ENCODE measurements at regions not wholly inside any gene's neighbourhood (a gene's known extent, or its start where the extent isn't known, plus 50 kb on each side); places are given as distances from the start of the nearest gene placed in this dataset.

DNA sequence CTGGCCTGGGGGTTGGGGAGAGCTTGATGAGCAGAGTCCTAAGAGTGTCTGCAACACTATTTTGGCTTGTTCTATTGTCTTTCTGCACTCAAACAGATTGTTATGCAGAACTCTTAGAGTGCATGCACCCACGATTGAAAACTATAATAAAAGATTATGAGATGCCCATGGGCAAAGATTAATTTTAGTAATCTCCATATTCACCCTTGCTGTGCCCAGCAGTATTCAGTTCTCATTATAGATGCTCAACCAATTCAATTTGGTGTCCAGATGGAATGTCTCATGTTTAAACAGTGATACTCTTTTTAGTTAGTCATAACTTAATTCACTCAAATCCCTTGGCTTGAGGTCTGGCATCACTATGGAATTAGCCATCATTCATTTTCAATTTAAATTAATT is 952.5 kb downstream of the CDH8 start:
- no peak for DNase-seq (ENCODE audit: low read depth)
- H3K4me3 ChIP-seq (ENCODE audit: low read length): no peak overlapping the region
- TF ChIP-seq, protein P1, sequence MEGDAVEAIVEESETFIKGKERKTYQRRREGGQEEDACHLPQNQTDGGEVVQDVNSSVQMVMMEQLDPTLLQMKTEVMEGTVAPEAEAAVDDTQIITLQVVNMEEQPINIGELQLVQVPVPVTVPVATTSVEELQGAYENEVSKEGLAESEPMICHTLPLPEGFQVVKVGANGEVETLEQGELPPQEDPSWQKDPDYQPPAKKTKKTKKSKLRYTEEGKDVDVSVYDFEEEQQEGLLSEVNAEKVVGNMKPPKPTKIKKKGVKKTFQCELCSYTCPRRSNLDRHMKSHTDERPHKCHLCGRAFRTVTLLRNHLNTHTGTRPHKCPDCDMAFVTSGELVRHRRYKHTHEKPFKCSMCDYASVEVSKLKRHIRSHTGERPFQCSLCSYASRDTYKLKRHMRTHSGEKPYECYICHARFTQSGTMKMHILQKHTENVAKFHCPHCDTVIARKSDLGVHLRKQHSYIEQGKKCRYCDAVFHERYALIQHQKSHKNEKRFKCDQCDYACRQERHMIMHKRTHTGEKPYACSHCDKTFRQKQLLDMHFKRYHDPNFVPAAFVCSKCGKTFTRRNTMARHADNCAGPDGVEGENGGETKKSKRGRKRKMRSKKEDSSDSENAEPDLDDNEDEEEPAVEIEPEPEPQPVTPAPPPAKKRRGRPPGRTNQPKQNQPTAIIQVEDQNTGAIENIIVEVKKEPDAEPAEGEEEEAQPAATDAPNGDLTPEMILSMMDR (conservative IDR thresholded peaks at IDR 0.05; ENCODE audit: low read depth, low read length): no peak

DNA sequence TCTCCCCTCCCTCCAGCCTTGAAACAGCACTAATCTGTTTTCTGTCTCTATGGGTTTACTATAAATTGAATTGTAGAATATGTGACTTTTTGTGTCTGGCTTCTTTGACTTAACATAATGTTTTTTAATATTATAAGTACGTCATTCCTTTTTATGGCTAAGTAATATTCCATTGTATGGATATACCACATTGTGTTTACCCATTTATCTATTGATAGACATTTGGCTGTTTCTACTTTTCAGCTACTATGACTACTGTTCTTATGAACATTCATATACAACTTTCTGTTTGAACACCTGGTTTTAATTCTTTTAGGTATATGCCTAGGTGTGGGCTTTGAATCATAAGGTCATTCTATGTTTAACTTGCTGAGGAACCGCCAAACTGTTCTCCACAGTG is 961.9 kb downstream of the CDH8 start:
- H3K4me3 ChIP-seq (ENCODE audit: low read length): no peak overlapping the region
- DNase-seq (ENCODE audit: low read depth): no peak
- TF ChIP-seq, protein P1 (conservative IDR thresholded peaks at IDR 0.05; ENCODE audit: low read depth, low read length): no peak

GRCh38 chr16:61057635-61058034 is 978.6 kb downstream of the CDH8 start:
- TF ChIP-seq, protein P1 (conservative IDR thresholded peaks at IDR 0.05; ENCODE audit: low read depth, low read length): no peak
- DNase-seq (ENCODE audit: low read depth): no peak
- H3K4me3 ChIP-seq (ENCODE audit: low read length): no peak overlapping the region

GRCh38 chr16:61050547-61050946 is 985.7 kb downstream of the CDH8 start:
- no peak for DNase-seq (ENCODE audit: low read depth)
- no peak overlapping the region for H3K4me3 ChIP-seq (ENCODE audit: low read length)
- TF ChIP-seq, protein P1 (conservative IDR thresholded peaks at IDR 0.05; ENCODE audit: low read depth, low read length): no peak

GRCh38 chr16:61045931-61046330 is 990.3 kb downstream of the CDH8 start:
- TF ChIP-seq, protein P1 (conservative IDR thresholded peaks at IDR 0.05; ENCODE audit: low read depth, low read length): no peak
- H3K4me3 ChIP-seq (ENCODE audit: low read length): no peak overlapping the region
- DNase-seq (ENCODE audit: low read depth): no peak

GRCh38 chr16:61042737-61043136 is 993.5 kb downstream of the CDH8 start:
- TF ChIP-seq, protein P1 (conservative IDR thresholded peaks at IDR 0.05; ENCODE audit: low read depth, low read length): no peak
- DNase-seq (ENCODE audit: low read depth): peak; percentile 6
- H3K4me3 ChIP-seq (ENCODE audit: low read length): no peak overlapping the region

GRCh38 chr16:61030616-61031015 is 1005.6 kb downstream of the CDH8 start:
- H3K4me3 ChIP-seq (ENCODE audit: low read length): no peak overlapping the region
- DNase-seq (ENCODE audit: low read depth): no peak
- TF ChIP-seq, protein P1 (conservative IDR thresholded peaks at IDR 0.05; ENCODE audit: low read depth, low read length): no peak
